HepG2 (cell line): ENCODE measurements at regions not wholly inside any gene's neighbourhood (a gene's known extent, or its start where the extent isn't known, plus 50 kb on each side); places are given as distances from the start of the nearest gene placed in this dataset.

Source experiments
- ATAC-seq: fragments of 200-7000 bp; cut with Tn5 transposase; 3 replicates; pipeline ENCODE4 v1.9.1; 2020; ENCODE audit warnings: mild to moderate bottlenecking, moderate library complexity
- BruUV-seq: library from RNA; stranded (reverse); fragments of 400-500 nt; replicated peaks from 2 replicates; lab custom pipeline; 2021; lab: Mats Ljungman, UMichigan
- CTCF ChIA-PET: fragments of 300-600 bp; formaldehyde crosslinking; extraction: SDS; loops from one replicate; lab custom pipeline; 2021; ENCODE audit warnings: low total read pairs, inconsistent platforms, low intra/inter-chr PET ratio; lab: Yijun Ruan, JAX
- POLR2A ChIA-PET: fragments of 350-600 bp; sonication (Branson Sonifier 250); formaldehyde crosslinking; loops from one replicate; lab custom pipeline; 2020; ENCODE audit warnings: antibody characterized with exemption, inconsistent platforms; lab: Yijun Ruan, JAX
- DNase-seq: peaks from one replicate; pipeline ENCODE4 v3.0.0-alpha.2; 2015; ENCODE audit warnings: low spot score
- FAIRE-seq: peaks from 3 replicates; lab custom pipeline; 2011; peaks lifted over from hg19 to GRCh38; lab: Jason Lieb, UNC
- H2AFZ ChIP-seq: one replicate; pipeline ENCODE4 v1.6.1; 2011; ENCODE audit warnings: low read length, inconsistent platforms
- H3K27ac ChIP-seq: fragments of 300-600 bp; 3 replicates; pipeline ENCODE4 v1.8.0; 2011; ENCODE audit warnings: mixed run types, mild to moderate bottlenecking, mixed read lengths, low read length, inconsistent platforms; ENCODE audit not compliant: insufficient read depth; ENCODE audit errors: extremely low read length
- H3K27me3 ChIP-seq, 2 experiments: fragments of 200-600 bp in 1 of 2; 2 replicates in 1 of 2; 3 replicates in 1 of 2; pipeline versions ENCODE4 v1.6.0 to v1.8.0; 2011; ENCODE audit warnings: low read length in 2 of 2, mild to moderate bottlenecking in 2 of 2, moderate library complexity in 2 of 2, inconsistent platforms in 1 of 2; ENCODE audit not compliant: insufficient read depth in 2 of 2, control insufficient read depth in 1 of 2
- H3K36me3 ChIP-seq, 2 experiments: fragments of 200-600 bp in 1 of 2; replicated peaks in 1 of 2; 2 replicates in 1 of 2; 3 replicates in 1 of 2; pipeline versions ENCODE4 v1.5.1 to v1.8.0; 2011; ENCODE audit warnings: low read length in 2 of 2, inconsistent platforms in 1 of 2; ENCODE audit not compliant: insufficient read depth in 2 of 2, control insufficient read depth in 1 of 2
- H3K4me1 ChIP-seq: 2 replicates; pipeline ENCODE4 v1.5.1; 2012; ENCODE audit warnings: low read length, inconsistent platforms; ENCODE audit not compliant: insufficient read depth
- H3K4me2 ChIP-seq: 2 replicates; pipeline ENCODE4 v1.6.0; 2011; ENCODE audit warnings: low read depth, low read length, inconsistent platforms
- H3K4me3 ChIP-seq, 3 experiments: fragments of 200-600 bp in 1 of 3; sonication (generic), shearing (Covaris generic) in 1 of 3; replicated peaks in 1 of 3; 2 replicates each; pipeline ENCODE4 v1.5.1; 2011 to 2016; ENCODE audit warnings: low read length in 3 of 3, inconsistent platforms in 2 of 3, low read depth in 2 of 3, mild to moderate bottlenecking in 2 of 3, control low read depth in 1 of 3, mixed read lengths in 1 of 3; ENCODE audit not compliant: insufficient read depth in 1 of 3
- H3K79me2 ChIP-seq: one replicate; pipeline ENCODE4 v1.6.1; 2011; ENCODE audit warnings: low read length, inconsistent platforms; ENCODE audit not compliant: insufficient read depth
- H3K9ac ChIP-seq: 2 replicates; pipeline ENCODE4 v1.6.0; 2011; ENCODE audit warnings: mild to moderate bottlenecking, low read depth, low read length, inconsistent platforms; ENCODE audit not compliant: insufficient read depth
- H3K9me3 ChIP-seq: 2 replicates; pipeline ENCODE4 v1.5.1; 2012; ENCODE audit warnings: mild to moderate bottlenecking, low read length
- H4K20me1 ChIP-seq: 2 replicates; pipeline ENCODE4 v1.6.0; 2011; ENCODE audit warnings: inconsistent platforms, mild to moderate bottlenecking, low read length, moderate library complexity; ENCODE audit not compliant: insufficient read depth
- CREB3 ChIP-seq: sonication (generic); formaldehyde crosslinking; IDR thresholded peaks from 2 replicates; pipeline ENCODE4 v1.5.0; 2020; ENCODE audit warnings: missing genetic modification reagents
- EHMT2 ChIP-seq: fragments of 200-600 bp; sonication (generic); IDR thresholded peaks from 2 replicates; pipeline ENCODE4 v1.7.0; 2017; ENCODE audit warnings: antibody characterized with exemption, low read depth, low read length, borderline replicate concordance
- IRF9 ChIP-seq: sonication (generic); formaldehyde crosslinking; IDR thresholded peaks from 2 replicates; pipeline ENCODE4 v1.8.0; 2022; ENCODE audit warnings: missing genetic modification reagents, mild to moderate bottlenecking, borderline replicate concordance
- NR2F1 ChIP-seq, 2 experiments: fragments of 450-650 bp in 1 of 2; formaldehyde crosslinking in 1 of 2; IDR thresholded peaks; 2 replicates each; pipeline versions ENCODE4 v1.5.0 to v1.6.1; 2016 to 2020; ENCODE audit warnings: mild to moderate bottlenecking in 1 of 2, missing compliant biosample characterization in 1 of 2, missing genetic modification reagents in 1 of 2, moderate library complexity in 1 of 2
- RXRB ChIP-seq: IDR thresholded peaks from 2 replicates; pipeline ENCODE4 v1.6.1; 2016; ENCODE audit warnings: borderline replicate concordance, missing genetic modification reagents, missing compliant biosample characterization
- ZNF576 ChIP-seq: sonication (generic); formaldehyde crosslinking; IDR thresholded peaks from 2 replicates; pipeline ENCODE4 v1.4.0; 2020; ENCODE audit warnings: mild to moderate bottlenecking, missing genetic modification reagents
- WGBS: methylation state at CpG from one replicate; pipeline ENCODE4 v1.1.6; 2017; ENCODE audit warnings: low lambda C conversion rate; 5-methylcytosine and 5-hydroxymethylcytosine counted together
- in situ Hi-C: cut with HindIII; loops from 2 replicates; pipeline ENCODE4 v1.10.0; 2017; ENCODE audit warnings: low pct_unique_long_range_greater_than_20kb; ENCODE audit not compliant: extremely low pct_ligation_motif_present
- intact Hi-C: fragments of 100-400 bp; cut with micrococcal nuclease; formaldehyde crosslinking; loops from one replicate; pipeline ENCODE4 v1.10.0; 2022; ENCODE audit not compliant: unreplicated experiment

GRCh38 chr12:91937009-91937408 lies 208.6 kb downstream of the BTG1 start:
- H3K27ac ChIP-seq: no peak overlapping the region
- 12% methylated on average over 1 of the region's 1 CpG for WGBS

More at GRCh38 chr12:91937009-91937408, 208.6 kb downstream of the BTG1 start:
- H2AFZ ChIP-seq: no peak overlapping the region
- H3K4me2 ChIP-seq: no peak overlapping the region
- DNase-seq (no peak), ATAC-seq (no peak), FAIRE-seq (no peak)
- no peak overlapping the region for H3K4me3 ChIP-seq
- H3K27me3 ChIP-seq: no peaks in the 10 kb centered on the region
- no peaks in the 10 kb centered on the region for H3K36me3 ChIP-seq
- no peak overlapping the region for H3K9ac ChIP-seq
- intact Hi-C loops (loop anchor here (10.0 kb wide), 1 partner anchor 208 kb away; the partner anchor contains the start of gene BTG1), in situ Hi-C loops (no loop called here)
- H4K20me1 ChIP-seq: no peaks in the 10 kb centered on the region
- no peak for TF ChIP-seq RXRB (CRISPR knock-in tag)
- TF ChIP-seq ZNF576 (CRISPR knock-in tag): no peak
- no peak for TF ChIP-seq IRF9 (CRISPR knock-in tag)
- TF ChIP-seq CREB3 (CRISPR knock-in tag): no peak
- no peak for TF ChIP-seq EHMT2
- TF ChIP-seq NR2F1 (CRISPR knock-in tag; IDR thresholded peaks at IDR 0.05): no peak
- H3K9me3 ChIP-seq: no peaks in the 10 kb centered on the region
- no TSS peak for BruUV-seq
- POLR2A ChIA-PET: no interaction called here
- H3K79me2 ChIP-seq: no peaks in the 10 kb centered on the region
- no peaks in the 10 kb centered on the region for H3K4me1 ChIP-seq
- CTCF ChIA-PET: no interaction called here
